Renal pelvis (tissue), 1 donor: ENCODE measurements at regions not wholly inside any gene's neighbourhood (a gene's known extent, or its start where the extent isn't known, plus 50 kb on each side); places are given as distances from the start of the nearest gene placed in this dataset.

ENCODE experiments used
- DNase-seq: peaks from one replicate; pipeline ENCODE4 v3.0.0-alpha.2; 2013

DNA sequence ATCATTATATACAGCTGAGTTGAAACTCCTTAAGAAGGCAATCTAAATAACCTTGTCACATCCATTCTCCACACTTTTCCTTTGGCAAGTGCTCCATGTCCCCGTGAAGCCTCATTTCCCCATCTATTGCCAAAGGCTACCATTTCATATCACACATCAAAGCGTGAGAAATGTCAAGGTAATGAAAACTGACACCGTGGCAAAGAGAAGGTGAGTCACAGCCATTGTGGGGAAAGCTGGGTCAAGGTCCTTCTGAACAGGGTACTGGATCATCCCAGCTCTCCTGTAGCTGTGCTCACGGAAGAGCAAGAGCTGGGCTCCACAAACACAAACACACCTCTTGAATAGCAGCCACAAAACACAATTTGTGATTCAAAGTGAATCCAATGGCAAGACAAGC is 58.2 kb upstream of the REG3G start:
- no peak for DNase-seq

DNA sequence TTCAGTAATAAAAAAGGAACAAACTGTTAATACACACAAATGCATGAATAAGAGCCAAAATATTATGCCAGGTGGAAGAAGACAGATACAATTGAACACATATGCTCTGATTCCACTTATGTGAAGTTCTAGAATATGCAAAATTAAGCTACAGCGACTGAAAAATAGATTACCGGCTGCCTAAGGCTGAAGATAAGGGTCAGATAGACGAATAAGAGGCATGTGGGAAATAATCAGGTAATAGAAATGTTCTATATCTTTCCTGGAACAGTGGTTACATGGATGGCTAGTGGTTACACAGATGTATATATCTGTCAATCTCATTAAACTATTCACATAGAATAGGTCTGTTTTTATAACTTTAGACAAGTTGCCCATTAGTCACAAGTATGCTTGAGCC is 51.9 kb upstream of the REG3G start:
- no peak for DNase-seq
